Smooth muscle cell (in vitro differentiated cells): ENCODE measurements at regions not wholly inside any gene's neighbourhood (a gene's known extent, or its start where the extent isn't known, plus 50 kb on each side); places are given as distances from the start of the nearest gene placed in this dataset.

ENCODE experiments used
- DNase-seq: peaks from one replicate; lab custom pipeline; 2025; ENCODE audit not compliant: unreplicated experiment; lab: John Stamatoyannopoulos, UW
- H2AFZ ChIP-seq: fragments of 200-600 bp; sonication (generic); 2 replicates; pipeline ENCODE4 v1.6.0; 2016; ENCODE audit warnings: antibody characterized with exemption, low read depth, mild to moderate bottlenecking
- H3F3A ChIP-seq: fragments of 200-600 bp; sonication (generic); 2 replicates; pipeline ENCODE4 v1.6.0; 2017; ENCODE audit warnings: antibody characterized with exemption, low read depth
- H3K27ac ChIP-seq: fragments of 200-600 bp; sonication (generic); 2 replicates; pipeline ENCODE4 v1.5.1; 2016; ENCODE audit warnings: low read depth, mild to moderate bottlenecking
- H3K27me3 ChIP-seq: fragments of 200-600 bp; sonication (generic); 2 replicates; pipeline ENCODE4 v1.6.1; 2016; ENCODE audit warnings: low read depth, mild to moderate bottlenecking
- H3K36me3 ChIP-seq: fragments of 200-600 bp; sonication (generic); 2 replicates; pipeline ENCODE4 v1.5.1; 2016; ENCODE audit warnings: low read depth
- H3K4me1 ChIP-seq: fragments of 200-600 bp; sonication (generic); 2 replicates; pipeline ENCODE4 v1.5.1; 2016; ENCODE audit warnings: low read depth
- H3K4me2 ChIP-seq: fragments of 200-600 bp; sonication (generic); 2 replicates; pipeline ENCODE4 v1.6.0; 2016; ENCODE audit warnings: mild to moderate bottlenecking
- H3K4me3 ChIP-seq: fragments of 200-600 bp; sonication (generic); 2 replicates; pipeline ENCODE4 v1.5.1; 2016; ENCODE audit warnings: mild to moderate bottlenecking
- H3K79me2 ChIP-seq: fragments of 200-600 bp; sonication (generic); 2 replicates; pipeline ENCODE4 v1.6.0; 2016; ENCODE audit warnings: low read depth, mild to moderate bottlenecking
- H3K9ac ChIP-seq: fragments of 200-600 bp; sonication (generic); 2 replicates; pipeline ENCODE4 v1.6.0; 2016; ENCODE audit warnings: low read depth
- H3K9me3 ChIP-seq: fragments of 200-600 bp; sonication (generic); replicated peaks from 2 replicates; pipeline ENCODE4 v1.5.1; 2016; ENCODE audit warnings: low read depth
- H4K20me1 ChIP-seq: fragments of 200-600 bp; sonication (generic); 2 replicates; pipeline ENCODE4 v1.6.0; 2016; ENCODE audit warnings: low read depth
- CTCF ChIP-seq: fragments of 200-600 bp; sonication (generic); IDR thresholded peaks from 2 replicates; pipeline ENCODE4 v1.5.1; 2017; ENCODE audit warnings: borderline replicate concordance, mild to moderate bottlenecking, antibody characterized with exemption; ENCODE audit not compliant: insufficient read depth, poor library complexity, severe bottlenecking
- WGBS: methylation state at CpG from one replicate; pipeline ENCODE4 v1.1.7; 2016; ENCODE audit warnings: low lambda C conversion rate; 5-methylcytosine and 5-hydroxymethylcytosine counted together

GRCh38 chr11:45027312-45027711, 76.6 kb upstream of the TP53I11 start:
- H3K9me3 ChIP-seq: no peaks in the 10 kb centered on the region
- no peak overlapping the region for H3K4me2 ChIP-seq
- no peaks in the 10 kb centered on the region for H3K4me1 ChIP-seq
- no peaks in the 10 kb centered on the region for H3F3A ChIP-seq
- H3K27ac ChIP-seq: no peak overlapping the region
- H2AFZ ChIP-seq: no peak overlapping the region
- no peak for TF ChIP-seq CTCF
- peaks cover 25% of the 10 kb centered on the region for H3K27me3 ChIP-seq
- DNase-seq: no peak
- no peaks in the 10 kb centered on the region for H4K20me1 ChIP-seq
- 91% methylated on average over 4 of the region's 4 CpGs for WGBS
- no peaks in the 10 kb centered on the region for H3K36me3 ChIP-seq
- no peaks in the 10 kb centered on the region for H3K79me2 ChIP-seq
- H3K4me3 ChIP-seq: no peak overlapping the region
- H3K9ac ChIP-seq: no peak overlapping the region

- no peaks in the 10 kb centered on the region for H4K20me1 ChIP-seq
- H3K27ac ChIP-seq: no peak overlapping the region
- H3K36me3 ChIP-seq: no peaks in the 10 kb centered on the region
- no peak overlapping the region for H3K4me3 ChIP-seq
- H3K4me2 ChIP-seq: no peak overlapping the region
- no peaks in the 10 kb centered on the region for H3K4me1 ChIP-seq
- H3K9ac ChIP-seq: no peak overlapping the region
- H3K9me3 ChIP-seq: no peaks in the 10 kb centered on the region
- 84% methylated on average over 13 of the region's 13 CpGs for WGBS
- H3K79me2 ChIP-seq: no peaks in the 10 kb centered on the region
- H2AFZ ChIP-seq: no peak overlapping the region
- DNase-seq: no peak
- peaks cover 37% of the 10 kb centered on the region for H3K27me3 ChIP-seq
- H3F3A ChIP-seq: no peaks in the 10 kb centered on the region
- TF ChIP-seq CTCF: no peak
These were observed 78.4 kb upstream of the TP53I11 start for GRCh38 chr11:45028911-45029682.

- DNase-seq: no peak
- Histone ChIP-seq H3K9ac (no peak overlapping the region), H3K9me3 (no peaks in the 10 kb centered on the region), H3K79me2 (no peaks in the 10 kb centered on the region), H3K4me2 (no peak overlapping the region), H3F3A (no peaks in the 10 kb centered on the region), H3K4me1 (no peaks in the 10 kb centered on the region), H2AFZ (no peak overlapping the region), H3K36me3 (no peaks in the 10 kb centered on the region), H3K4me3 (no peak overlapping the region), H3K27me3 (peaks cover 40% of the 10 kb centered on the region), H4K20me1 (no peaks in the 10 kb centered on the region), H3K27ac (no peak overlapping the region)
- 74% methylated on average over 6 of the region's 6 CpGs for WGBS
- no peak for TF ChIP-seq CTCF
These were observed 80.1 kb upstream of the TP53I11 start for GRCh38 chr11:45030778-45031177.
